Gastrocnemius medialis (tissue), 4 donors: ENCODE measurements at regions not wholly inside any gene's neighbourhood (a gene's known extent, or its start where the extent isn't known, plus 50 kb on each side); places are given as distances from the start of the nearest gene placed in this dataset.

Experiments
- POLR2A ChIP-seq, 2 donors: fragments of 450-650 bp; IDR thresholded peaks; one replicate each; pipeline ENCODE4 v1.6.1; 2017; ENCODE audit warnings: antibody characterized with exemption in 2 of 2, mild to moderate bottlenecking in 2 of 2, moderate library complexity in 2 of 2
- TF ChIP-seq, protein P1 (sequence below), 5 experiments: fragments of 450-650 bp in 3 of 5; fragments of 200-600 bp in 2 of 5; sonication (generic) in 2 of 5; IDR thresholded peaks in 4 of 5; conservative IDR thresholded peaks in 1 of 5; 1 replicate in 4 of 5; 2 replicates in 1 of 5; pipeline ENCODE4 v1.5.1; 2016 to 2019; ENCODE audit warnings: antibody characterized with exemption in 5 of 5, mild to moderate bottlenecking in 3 of 5, moderate library complexity in 3 of 5

DNA sequence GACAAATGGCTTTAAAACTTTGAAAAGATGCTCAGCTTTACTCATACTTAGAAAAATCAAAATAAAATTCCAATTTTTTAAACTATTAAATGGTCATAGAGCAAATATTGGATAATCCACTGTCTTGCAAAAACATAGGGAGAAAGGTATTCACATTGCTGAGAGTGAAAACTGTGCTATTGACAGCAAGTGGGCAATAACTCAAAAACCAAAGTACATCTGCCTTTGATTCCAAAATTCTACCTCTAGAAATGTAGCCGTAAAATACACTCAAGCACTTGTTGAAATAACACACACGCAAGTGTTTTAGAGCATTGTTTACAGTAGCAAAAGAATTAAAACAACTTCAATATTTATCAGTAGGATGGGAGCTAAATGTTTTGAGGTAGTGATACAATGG is 210.6 kb upstream of the HS3ST3A1 start:
- TF ChIP-seq, protein P1, sequence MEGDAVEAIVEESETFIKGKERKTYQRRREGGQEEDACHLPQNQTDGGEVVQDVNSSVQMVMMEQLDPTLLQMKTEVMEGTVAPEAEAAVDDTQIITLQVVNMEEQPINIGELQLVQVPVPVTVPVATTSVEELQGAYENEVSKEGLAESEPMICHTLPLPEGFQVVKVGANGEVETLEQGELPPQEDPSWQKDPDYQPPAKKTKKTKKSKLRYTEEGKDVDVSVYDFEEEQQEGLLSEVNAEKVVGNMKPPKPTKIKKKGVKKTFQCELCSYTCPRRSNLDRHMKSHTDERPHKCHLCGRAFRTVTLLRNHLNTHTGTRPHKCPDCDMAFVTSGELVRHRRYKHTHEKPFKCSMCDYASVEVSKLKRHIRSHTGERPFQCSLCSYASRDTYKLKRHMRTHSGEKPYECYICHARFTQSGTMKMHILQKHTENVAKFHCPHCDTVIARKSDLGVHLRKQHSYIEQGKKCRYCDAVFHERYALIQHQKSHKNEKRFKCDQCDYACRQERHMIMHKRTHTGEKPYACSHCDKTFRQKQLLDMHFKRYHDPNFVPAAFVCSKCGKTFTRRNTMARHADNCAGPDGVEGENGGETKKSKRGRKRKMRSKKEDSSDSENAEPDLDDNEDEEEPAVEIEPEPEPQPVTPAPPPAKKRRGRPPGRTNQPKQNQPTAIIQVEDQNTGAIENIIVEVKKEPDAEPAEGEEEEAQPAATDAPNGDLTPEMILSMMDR (IDR thresholded peaks at IDR 0.05 in 4 of 5, conservative IDR thresholded peaks at IDR 0.05 in 1 of 5), result no peak
- TF ChIP-seq POLR2A (IDR thresholded peaks at IDR 0.05), result no peak
